ENCODE measurements at regions not wholly inside any gene's neighbourhood (a gene's known extent, or its start where the extent isn't known, plus 50 kb on each side); places are given as distances from the start of the nearest gene placed in this dataset.

GRCh38 chr16:85185303-85186100 lies 73.2 kb upstream of the CIBAR2 start:
- H3K27ac ChIP-seq (ENCODE audit: low read depth, low read length), result no peak overlapping the region
- H3K4me1 ChIP-seq (ENCODE audit: control insufficient read depth, insufficient read depth, low read length), result peaks cover 7% of the 10 kb centered on the region
- H3K4me3 ChIP-seq (ENCODE audit: low read length), result no peak overlapping the region
- no peak overlapping the region for H3K9ac ChIP-seq (ENCODE audit: low read length)
- H3K36me3 ChIP-seq (ENCODE audit: control insufficient read depth, insufficient read depth, low read length), result peaks cover 3% of the 10 kb centered on the region
- no peaks in the 10 kb centered on the region for H3K27me3 ChIP-seq (ENCODE audit: control insufficient read depth, insufficient read depth, low read length)

- Histone ChIP-seq H3K36me3 (ENCODE audit: control insufficient read depth, insufficient read depth, low read length) (peaks cover 3% of the 10 kb centered on the region), H3K4me1 (ENCODE audit: control insufficient read depth, insufficient read depth, low read length) (peaks cover 7% of the 10 kb centered on the region), H3K27ac (ENCODE audit: low read depth, low read length) (no peak overlapping the region), H3K9ac (ENCODE audit: low read length) (no peak overlapping the region), H3K4me3 (ENCODE audit: low read length) (no peak overlapping the region), H3K27me3 (ENCODE audit: control insufficient read depth, insufficient read depth, low read length) (no peaks in the 10 kb centered on the region)
Observed at GRCh38 chr16:85187002-85187401, 74.7 kb upstream of the CIBAR2 start.

- Histone ChIP-seq H3K27me3 (ENCODE audit: control insufficient read depth, insufficient read depth, low read length) (no peaks in the 10 kb centered on the region), H3K9ac (ENCODE audit: low read length) (no peak overlapping the region), H3K4me3 (ENCODE audit: low read length) (no peak overlapping the region), H3K36me3 (ENCODE audit: control insufficient read depth, insufficient read depth, low read length) (peaks cover 3% of the 10 kb centered on the region), H3K4me1 (ENCODE audit: control insufficient read depth, insufficient read depth, low read length) (peaks cover 7% of the 10 kb centered on the region), H3K27ac (ENCODE audit: low read depth, low read length) (no peak overlapping the region)
Observed at GRCh38 chr16:85187447-85187846, 75.2 kb upstream of the CIBAR2 start.

GRCh38 chr16:85187886-85188285 lies 75.6 kb upstream of the CIBAR2 start:
- H3K9ac ChIP-seq (ENCODE audit: low read length), result no peak overlapping the region
- peaks cover 10% of the 10 kb centered on the region for H3K4me1 ChIP-seq (ENCODE audit: control insufficient read depth, insufficient read depth, low read length)
- no peak overlapping the region for H3K27ac ChIP-seq (ENCODE audit: low read depth, low read length)
- peaks cover 3% of the 10 kb centered on the region for H3K36me3 ChIP-seq (ENCODE audit: control insufficient read depth, insufficient read depth, low read length)
- H3K4me3 ChIP-seq (ENCODE audit: low read length), result no peak overlapping the region
- H3K27me3 ChIP-seq (ENCODE audit: control insufficient read depth, insufficient read depth, low read length), result no peaks in the 10 kb centered on the region

- no peaks in the 10 kb centered on the region for H3K27me3 ChIP-seq (ENCODE audit: control insufficient read depth, insufficient read depth, low read length)
- H3K27ac ChIP-seq (ENCODE audit: low read depth, low read length), result no peak overlapping the region
- H3K36me3 ChIP-seq (ENCODE audit: control insufficient read depth, insufficient read depth, low read length), result peaks cover 3% of the 10 kb centered on the region
- no peak overlapping the region for H3K4me3 ChIP-seq (ENCODE audit: low read length)
- no peak overlapping the region for H3K9ac ChIP-seq (ENCODE audit: low read length)
- H3K4me1 ChIP-seq (ENCODE audit: control insufficient read depth, insufficient read depth, low read length), result peaks cover 10% of the 10 kb centered on the region
Observed at GRCh38 chr16:85188822-85189672, 76.8 kb upstream of the CIBAR2 start.

- no peaks in the 10 kb centered on the region for H3K36me3 ChIP-seq (ENCODE audit: control insufficient read depth, insufficient read depth, low read length)
- no peaks in the 10 kb centered on the region for H3K27me3 ChIP-seq (ENCODE audit: control insufficient read depth, insufficient read depth, low read length)
- H3K9ac ChIP-seq (ENCODE audit: low read length), result no peak overlapping the region
- no peak overlapping the region for H3K27ac ChIP-seq (ENCODE audit: low read depth, low read length)
- no peak overlapping the region for H3K4me3 ChIP-seq (ENCODE audit: low read length)
- peaks cover 12% of the 10 kb centered on the region for H3K4me1 ChIP-seq (ENCODE audit: control insufficient read depth, insufficient read depth, low read length)
Observed at GRCh38 chr16:85190572-85190971, 78.3 kb upstream of the CIBAR2 start.

- Histone ChIP-seq H3K4me3 (ENCODE audit: low read length) (no peak overlapping the region), H3K27ac (ENCODE audit: low read depth, low read length) (no peak overlapping the region), H3K4me1 (ENCODE audit: control insufficient read depth, insufficient read depth, low read length) (peaks cover 21% of the 10 kb centered on the region)
Observed at GRCh38 chr16:85191341-85191965, 79.2 kb upstream of the CIBAR2 start.

GRCh38 chr16:85192238-85193114 lies 80.2 kb upstream of the CIBAR2 start:
- Histone ChIP-seq H3K27ac (ENCODE audit: low read depth, low read length) (no peak overlapping the region), H3K4me3 (ENCODE audit: low read length) (no peak overlapping the region), H3K36me3 (ENCODE audit: control insufficient read depth, insufficient read depth, low read length) (no peaks in the 10 kb centered on the region), H3K9ac (ENCODE audit: low read length) (no peak overlapping the region), H3K4me1 (ENCODE audit: control insufficient read depth, insufficient read depth, low read length) (peaks cover 25% of the 10 kb centered on the region), H3K27me3 (ENCODE audit: control insufficient read depth, insufficient read depth, low read length) (no peaks in the 10 kb centered on the region)

More at GRCh38 chr16:85191341-85191965, 79.2 kb upstream of the CIBAR2 start:
- no peaks in the 10 kb centered on the region for H3K27me3 ChIP-seq (ENCODE audit: control insufficient read depth, insufficient read depth, low read length)
- H3K36me3 ChIP-seq (ENCODE audit: control insufficient read depth, insufficient read depth, low read length), result no peaks in the 10 kb centered on the region
- no peak overlapping the region for H3K9ac ChIP-seq (ENCODE audit: low read length)

GRCh38 chr16:85193115-85193493 lies 80.8 kb upstream of the CIBAR2 start:
- H3K27me3 ChIP-seq (ENCODE audit: control insufficient read depth, insufficient read depth, low read length), result no peaks in the 10 kb centered on the region
- H3K4me3 ChIP-seq (ENCODE audit: low read length), result no peak overlapping the region
- no peak overlapping the region for H3K27ac ChIP-seq (ENCODE audit: low read depth, low read length)
- no peaks in the 10 kb centered on the region for H3K36me3 ChIP-seq (ENCODE audit: control insufficient read depth, insufficient read depth, low read length)
- no peak overlapping the region for H3K9ac ChIP-seq (ENCODE audit: low read length)
- peaks cover 31% of the 10 kb centered on the region for H3K4me1 ChIP-seq (ENCODE audit: control insufficient read depth, insufficient read depth, low read length)

- Histone ChIP-seq H3K4me1 (ENCODE audit: control insufficient read depth, insufficient read depth, low read length) (peaks cover 33% of the 10 kb centered on the region), H3K27ac (ENCODE audit: low read depth, low read length) (no peak overlapping the region)
Observed at GRCh38 chr16:85193876-85194275, 81.6 kb upstream of the CIBAR2 start.

GRCh38 chr16:85194307-85195270 lies 82.3 kb upstream of the CIBAR2 start:
- H3K9ac ChIP-seq (ENCODE audit: low read length), result no peak overlapping the region
- H3K27me3 ChIP-seq (ENCODE audit: control insufficient read depth, insufficient read depth, low read length), result no peaks in the 10 kb centered on the region
- no peak overlapping the region for H3K27ac ChIP-seq (ENCODE audit: low read depth, low read length)
- no peaks in the 10 kb centered on the region for H3K36me3 ChIP-seq (ENCODE audit: control insufficient read depth, insufficient read depth, low read length)
- H3K4me1 ChIP-seq (ENCODE audit: control insufficient read depth, insufficient read depth, low read length), result peaks cover 38% of the 10 kb centered on the region
- H3K4me3 ChIP-seq (ENCODE audit: low read length), result no peak overlapping the region

More at GRCh38 chr16:85193876-85194275, 81.6 kb upstream of the CIBAR2 start:
- H3K9ac ChIP-seq (ENCODE audit: low read length), result no peak overlapping the region
- no peak overlapping the region for H3K4me3 ChIP-seq (ENCODE audit: low read length)
- H3K36me3 ChIP-seq (ENCODE audit: control insufficient read depth, insufficient read depth, low read length), result no peaks in the 10 kb centered on the region
- no peaks in the 10 kb centered on the region for H3K27me3 ChIP-seq (ENCODE audit: control insufficient read depth, insufficient read depth, low read length)
